ENCODE measurements at regions not wholly inside any gene's neighbourhood (a gene's known extent, or its start where the extent isn't known, plus 50 kb on each side); places are given as distances from the start of the nearest gene placed in this dataset.

- intact Hi-C loops (cut with micrococcal nuclease; ENCODE audit: unreplicated experiment) = no loop called here
- H3K27ac Mint-ChIP-seq (ENCODE audit: unreplicated experiment) = no peak overlapping the region
- Histone ChIP-seq H3K9me3 (no peaks in the 10 kb centered on the region), H3K36me3 (ENCODE audit: control insufficient read depth, insufficient read depth, low read length) (no peaks in the 10 kb centered on the region), H3K4me1 (no peaks in the 10 kb centered on the region), H3K4me3 (ENCODE audit: low read depth, low read length) (no peak overlapping the region), H3K27me3 (replicated peaks; ENCODE audit: control insufficient read depth, insufficient read depth, low read length) (no peaks in the 10 kb centered on the region)
- BruUV-seq (replicated peaks) = no TSS peak
- no peak for DNase-seq
- H3K27me3 Mint-ChIP-seq (ENCODE audit: insufficient read depth, unreplicated experiment) = no peaks in the 10 kb centered on the region
- no peaks in the 10 kb centered on the region for H3K4me1 Mint-ChIP-seq (ENCODE audit: low read depth, unreplicated experiment)
- no peak for TF ChIP-seq CTCF (IDR thresholded peaks at IDR 0.05; ENCODE audit: insufficient read depth in 1 of 2, low read depth in 1 of 2, low read length in 1 of 2, severe bottlenecking in 1 of 2, unreplicated experiment in 1 of 2)
- H3K4me3 Mint-ChIP-seq (ENCODE audit: unreplicated experiment) = no peak overlapping the region
- no peaks in the 10 kb centered on the region for H3K9me3 Mint-ChIP-seq (ENCODE audit: unreplicated experiment)
- ChIA-PET CTCF (no interaction called here), POLR2A (no interaction called here)
- H3K36me3 Mint-ChIP-seq (ENCODE audit: insufficient read depth, unreplicated experiment) = peaks cover 4% of the 10 kb centered on the region
Observed at GRCh38 chr12:59118356-59118755, 198.1 kb upstream of the LRIG3 start.

GRCh38 chr12:59115995-59116394 lies 195.7 kb upstream of the LRIG3 start:
- Histone ChIP-seq H3K9me3 (no peaks in the 10 kb centered on the region), H3K27me3 (replicated peaks; ENCODE audit: control insufficient read depth, insufficient read depth, low read length) (no peaks in the 10 kb centered on the region), H3K4me1 (no peaks in the 10 kb centered on the region), H3K36me3 (ENCODE audit: control insufficient read depth, insufficient read depth, low read length) (no peaks in the 10 kb centered on the region), H3K4me3 (ENCODE audit: low read depth, low read length) (no peak overlapping the region)
- no peaks in the 10 kb centered on the region for H3K9me3 Mint-ChIP-seq (ENCODE audit: unreplicated experiment)
- no peaks in the 10 kb centered on the region for H3K4me1 Mint-ChIP-seq (ENCODE audit: low read depth, unreplicated experiment)
- BruUV-seq (replicated peaks) = no TSS peak
- intact Hi-C loops (cut with micrococcal nuclease; ENCODE audit: unreplicated experiment) = no loop called here
- ChIA-PET POLR2A (no interaction called here), CTCF (interaction anchor here (0.6 kb wide), 1 partner anchor 751 kb away, joined by 4 read pairs; no protein-coding TSS in a partner anchor)
- no peak for TF ChIP-seq CTCF (IDR thresholded peaks at IDR 0.05; ENCODE audit: insufficient read depth in 1 of 2, low read depth in 1 of 2, low read length in 1 of 2, severe bottlenecking in 1 of 2, unreplicated experiment in 1 of 2)
- H3K36me3 Mint-ChIP-seq (ENCODE audit: insufficient read depth, unreplicated experiment) = peaks cover 4% of the 10 kb centered on the region
- no peak for DNase-seq
- no peaks in the 10 kb centered on the region for H3K27me3 Mint-ChIP-seq (ENCODE audit: insufficient read depth, unreplicated experiment)
- no peak overlapping the region for H3K27ac Mint-ChIP-seq (ENCODE audit: unreplicated experiment)
- no peak overlapping the region for H3K4me3 Mint-ChIP-seq (ENCODE audit: unreplicated experiment)

- H3K4me1 Mint-ChIP-seq (ENCODE audit: low read depth, unreplicated experiment) = no peaks in the 10 kb centered on the region
- no TSS peak for BruUV-seq (replicated peaks)
- intact Hi-C loops (cut with micrococcal nuclease; ENCODE audit: unreplicated experiment) = no loop called here
- Histone ChIP-seq H3K4me3 (ENCODE audit: low read depth, low read length) (no peak overlapping the region), H3K9me3 (no peaks in the 10 kb centered on the region), H3K27me3 (replicated peaks; ENCODE audit: control insufficient read depth, insufficient read depth, low read length) (no peaks in the 10 kb centered on the region), H3K36me3 (ENCODE audit: control insufficient read depth, insufficient read depth, low read length) (no peaks in the 10 kb centered on the region), H3K4me1 (no peaks in the 10 kb centered on the region)
- H3K27me3 Mint-ChIP-seq (ENCODE audit: insufficient read depth, unreplicated experiment) = no peaks in the 10 kb centered on the region
- DNase-seq = no peak
- POLR2A ChIA-PET = no interaction called here
- CTCF ChIA-PET = interaction anchor here (0.6 kb wide), 1 partner anchor 751 kb away, joined by 4 read pairs; no protein-coding TSS in a partner anchor
- H3K36me3 Mint-ChIP-seq (ENCODE audit: insufficient read depth, unreplicated experiment) = peaks cover 4% of the 10 kb centered on the region
- no peak for TF ChIP-seq CTCF (IDR thresholded peaks at IDR 0.05; ENCODE audit: insufficient read depth in 1 of 2, low read depth in 1 of 2, low read length in 1 of 2, severe bottlenecking in 1 of 2, unreplicated experiment in 1 of 2)
- no peak overlapping the region for H3K4me3 Mint-ChIP-seq (ENCODE audit: unreplicated experiment)
- no peak overlapping the region for H3K27ac Mint-ChIP-seq (ENCODE audit: unreplicated experiment)
- H3K9me3 Mint-ChIP-seq (ENCODE audit: unreplicated experiment) = no peaks in the 10 kb centered on the region
Observed at GRCh38 chr12:59115526-59115925, 195.2 kb upstream of the LRIG3 start.

Data from Caco-2 (cell line).